HepG2 (cell line): ENCODE measurements at regions not wholly inside any gene's neighbourhood (a gene's known extent, or its start where the extent isn't known, plus 50 kb on each side); places are given as distances from the start of the nearest gene placed in this dataset.

Experiments used
- ATAC-seq: fragments of 200-7000 bp; cut with Tn5 transposase; 3 replicates; pipeline ENCODE4 v1.9.1; 2020; ENCODE audit warnings: mild to moderate bottlenecking, moderate library complexity
- BruUV-seq: library from RNA; stranded (reverse); fragments of 400-500 nt; replicated peaks from 2 replicates; lab custom pipeline; 2021; lab: Mats Ljungman, UMichigan
- CTCF ChIA-PET: fragments of 300-600 bp; formaldehyde crosslinking; extraction: SDS; loops from one replicate; lab custom pipeline; 2021; ENCODE audit warnings: low total read pairs, inconsistent platforms, low intra/inter-chr PET ratio; lab: Yijun Ruan, JAX
- POLR2A ChIA-PET: fragments of 350-600 bp; sonication (Branson Sonifier 250); formaldehyde crosslinking; loops from one replicate; lab custom pipeline; 2020; ENCODE audit warnings: antibody characterized with exemption, inconsistent platforms; lab: Yijun Ruan, JAX
- DNase-seq: peaks from one replicate; pipeline ENCODE4 v3.0.0-alpha.2; 2015; ENCODE audit warnings: low spot score
- FAIRE-seq: peaks from 3 replicates; lab custom pipeline; 2011; peaks lifted over from hg19 to GRCh38; lab: Jason Lieb, UNC
- H2AFZ ChIP-seq: one replicate; pipeline ENCODE4 v1.6.1; 2011; ENCODE audit warnings: low read length, inconsistent platforms
- H3K27ac ChIP-seq: fragments of 300-600 bp; 3 replicates; pipeline ENCODE4 v1.8.0; 2011; ENCODE audit warnings: mixed run types, mild to moderate bottlenecking, mixed read lengths, low read length, inconsistent platforms; ENCODE audit not compliant: insufficient read depth; ENCODE audit errors: extremely low read length
- H3K27me3 ChIP-seq, 2 experiments: fragments of 200-600 bp in 1 of 2; 2 replicates in 1 of 2; 3 replicates in 1 of 2; pipeline versions ENCODE4 v1.6.0 to v1.8.0; 2011; ENCODE audit warnings: low read length in 2 of 2, mild to moderate bottlenecking in 2 of 2, moderate library complexity in 2 of 2, inconsistent platforms in 1 of 2; ENCODE audit not compliant: insufficient read depth in 2 of 2, control insufficient read depth in 1 of 2
- H3K36me3 ChIP-seq, 2 experiments: fragments of 200-600 bp in 1 of 2; replicated peaks in 1 of 2; 2 replicates in 1 of 2; 3 replicates in 1 of 2; pipeline versions ENCODE4 v1.5.1 to v1.8.0; 2011; ENCODE audit warnings: low read length in 2 of 2, inconsistent platforms in 1 of 2; ENCODE audit not compliant: insufficient read depth in 2 of 2, control insufficient read depth in 1 of 2
- H3K4me1 ChIP-seq: 2 replicates; pipeline ENCODE4 v1.5.1; 2012; ENCODE audit warnings: low read length, inconsistent platforms; ENCODE audit not compliant: insufficient read depth
- H3K4me2 ChIP-seq: 2 replicates; pipeline ENCODE4 v1.6.0; 2011; ENCODE audit warnings: low read depth, low read length, inconsistent platforms
- H3K4me3 ChIP-seq, 3 experiments: fragments of 200-600 bp in 1 of 3; sonication (generic), shearing (Covaris generic) in 1 of 3; replicated peaks in 1 of 3; 2 replicates each; pipeline ENCODE4 v1.5.1; 2011 to 2016; ENCODE audit warnings: low read length in 3 of 3, inconsistent platforms in 2 of 3, low read depth in 2 of 3, mild to moderate bottlenecking in 2 of 3, control low read depth in 1 of 3, mixed read lengths in 1 of 3; ENCODE audit not compliant: insufficient read depth in 1 of 3
- H3K79me2 ChIP-seq: one replicate; pipeline ENCODE4 v1.6.1; 2011; ENCODE audit warnings: low read length, inconsistent platforms; ENCODE audit not compliant: insufficient read depth
- H3K9ac ChIP-seq: 2 replicates; pipeline ENCODE4 v1.6.0; 2011; ENCODE audit warnings: mild to moderate bottlenecking, low read depth, low read length, inconsistent platforms; ENCODE audit not compliant: insufficient read depth
- H3K9me3 ChIP-seq: 2 replicates; pipeline ENCODE4 v1.5.1; 2012; ENCODE audit warnings: mild to moderate bottlenecking, low read length
- H4K20me1 ChIP-seq: 2 replicates; pipeline ENCODE4 v1.6.0; 2011; ENCODE audit warnings: inconsistent platforms, mild to moderate bottlenecking, low read length, moderate library complexity; ENCODE audit not compliant: insufficient read depth
- CREBL2 ChIP-seq: sonication (generic); formaldehyde crosslinking; IDR thresholded peaks from 2 replicates; pipeline ENCODE4 v1.8.1; 2023; ENCODE audit warnings: missing genetic modification reagents, mild to moderate bottlenecking, borderline replicate concordance
- HDAC6 ChIP-seq: fragments of 200-600 bp; sonication (generic); IDR thresholded peaks from 2 replicates; pipeline ENCODE4 v1.7.0; 2017; ENCODE audit warnings: mild to moderate bottlenecking, antibody characterized with exemption, low read length, low read depth
- PAWR ChIP-seq: sonication (generic); formaldehyde crosslinking; IDR thresholded peaks from 2 replicates; pipeline ENCODE4 v1.4.0; 2020; ENCODE audit warnings: missing genetic modification reagents, mild to moderate bottlenecking, borderline replicate concordance
- STAT6 ChIP-seq: sonication (generic); formaldehyde crosslinking; IDR thresholded peaks from 2 replicates; pipeline ENCODE4 v1.4.0; 2020; ENCODE audit warnings: missing genetic modification reagents, mild to moderate bottlenecking, borderline replicate concordance
- TSC22D2 ChIP-seq: sonication (generic); formaldehyde crosslinking; IDR thresholded peaks from 2 replicates; pipeline ENCODE4 v1.5.1; 2020; ENCODE audit warnings: missing genetic modification reagents, mild to moderate bottlenecking, borderline replicate concordance
- WGBS: methylation state at CpG from one replicate; pipeline ENCODE4 v1.1.6; 2017; ENCODE audit warnings: low lambda C conversion rate; 5-methylcytosine and 5-hydroxymethylcytosine counted together
- in situ Hi-C: cut with HindIII; loops from 2 replicates; pipeline ENCODE4 v1.10.0; 2017; ENCODE audit warnings: low pct_unique_long_range_greater_than_20kb; ENCODE audit not compliant: extremely low pct_ligation_motif_present
- intact Hi-C: fragments of 100-400 bp; cut with micrococcal nuclease; formaldehyde crosslinking; loops from one replicate; pipeline ENCODE4 v1.10.0; 2022; ENCODE audit not compliant: unreplicated experiment
- TF ChIP-seq, protein P1 (sequence below): sonication (generic); formaldehyde crosslinking; IDR thresholded peaks from 2 replicates; pipeline ENCODE4 v1.4.0; 2020; ENCODE audit warnings: missing genetic modification reagents, borderline replicate concordance
- TF ChIP-seq, protein P2 (sequence below): sonication (generic); formaldehyde crosslinking; IDR thresholded peaks from 2 replicates; pipeline ENCODE4 v1.4.0; 2020; ENCODE audit warnings: mild to moderate bottlenecking, missing genetic modification reagents
- TF ChIP-seq, protein P3 (sequence below): sonication (generic); formaldehyde crosslinking; IDR thresholded peaks from 2 replicates; pipeline ENCODE4 v1.8.1; 2022; ENCODE audit warnings: low read depth, mild to moderate bottlenecking, missing genetic modification reagents

DNA sequence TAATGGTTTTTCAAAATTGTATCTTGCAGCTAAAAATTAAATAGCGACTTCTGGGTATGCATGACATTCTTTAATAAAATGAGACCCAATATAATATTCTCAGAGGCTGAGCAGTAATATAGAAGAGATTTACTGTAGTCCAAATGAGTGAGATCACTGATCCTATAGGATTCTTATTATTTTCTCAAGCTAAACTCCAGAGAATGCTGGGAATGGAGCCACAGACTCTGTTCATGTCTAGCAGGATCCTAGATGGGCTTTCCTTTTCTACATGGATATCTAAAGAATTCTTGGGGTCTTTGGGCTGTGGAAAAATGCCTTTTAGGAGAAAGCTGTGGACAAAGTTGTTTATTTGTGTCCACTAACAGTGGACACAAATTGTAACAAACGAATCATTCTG lies 150.7 kb upstream of the ZNF644 start (continued):
- no peak for TF ChIP-seq HDAC6
- no peak for TF ChIP-seq CREBL2 (CRISPR knock-in tag)
- TF ChIP-seq, protein P1, sequence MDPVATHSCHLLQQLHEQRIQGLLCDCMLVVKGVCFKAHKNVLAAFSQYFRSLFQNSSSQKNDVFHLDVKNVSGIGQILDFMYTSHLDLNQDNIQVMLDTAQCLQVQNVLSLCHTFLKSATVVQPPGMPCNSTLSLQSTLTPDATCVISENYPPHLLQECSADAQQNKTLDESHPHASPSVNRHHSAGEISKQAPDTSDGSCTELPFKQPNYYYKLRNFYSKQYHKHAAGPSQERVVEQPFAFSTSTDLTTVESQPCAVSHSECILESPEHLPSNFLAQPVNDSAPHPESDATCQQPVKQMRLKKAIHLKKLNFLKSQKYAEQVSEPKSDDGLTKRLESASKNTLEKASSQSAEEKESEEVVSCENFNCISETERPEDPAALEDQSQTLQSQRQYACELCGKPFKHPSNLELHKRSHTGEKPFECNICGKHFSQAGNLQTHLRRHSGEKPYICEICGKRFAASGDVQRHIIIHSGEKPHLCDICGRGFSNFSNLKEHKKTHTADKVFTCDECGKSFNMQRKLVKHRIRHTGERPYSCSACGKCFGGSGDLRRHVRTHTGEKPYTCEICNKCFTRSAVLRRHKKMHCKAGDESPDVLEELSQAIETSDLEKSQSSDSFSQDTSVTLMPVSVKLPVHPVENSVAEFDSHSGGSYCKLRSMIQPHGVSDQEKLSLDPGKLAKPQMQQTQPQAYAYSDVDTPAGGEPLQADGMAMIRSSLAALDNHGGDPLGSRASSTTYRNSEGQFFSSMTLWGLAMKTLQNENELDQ (CRISPR knock-in tag) = no peak
- TF ChIP-seq TSC22D2 (CRISPR knock-in tag) = no peak

DNA sequence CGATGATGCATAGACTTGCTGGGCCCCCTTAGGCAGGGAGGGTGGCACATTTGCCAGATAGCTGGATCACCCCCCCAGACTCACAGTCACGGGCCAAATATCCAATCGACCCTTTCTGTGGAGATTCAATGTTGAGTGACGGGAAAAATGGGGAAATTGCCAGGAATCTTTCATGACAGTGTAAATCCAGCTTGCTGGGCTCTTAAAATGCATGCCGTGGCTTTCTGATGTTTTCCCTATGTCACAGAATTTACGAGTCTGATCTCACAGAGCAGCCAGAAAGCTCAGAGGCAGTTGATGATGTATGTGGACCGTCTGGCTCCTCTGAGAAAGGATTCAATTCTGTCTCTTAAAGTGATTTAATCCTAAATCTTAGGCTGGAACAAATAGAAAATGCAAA lies 150.1 kb upstream of the ZNF644 start:
- Histone ChIP-seq H2AFZ (no peak overlapping the region), H3K4me3 (no peak overlapping the region), H3K27me3 (peaks cover 0 to 4% of the 10 kb centered on the region in 2 experiments; a peak in 1 of 5 replicates), H4K20me1 (no peaks in the 10 kb centered on the region), H3K4me1 (no peaks in the 10 kb centered on the region), H3K9me3 (no peaks in the 10 kb centered on the region), H3K27ac (no peak overlapping the region), H3K4me2 (no peak overlapping the region), H3K36me3 (no peaks in the 10 kb centered on the region), H3K79me2 (no peaks in the 10 kb centered on the region), H3K9ac (no peak overlapping the region)
- intact Hi-C loops (no loop called here), in situ Hi-C loops (loop anchor here (5.0 to 25.0 kb wide), 2 partner anchors 105 to 1060 kb away; no protein-coding TSS in a partner anchor)
- no peak for ATAC-seq
- WGBS = 0% methylated on average over 6 of the region's 7 CpGs
- no peak for DNase-seq
- no TSS peak for BruUV-seq
- no peak for FAIRE-seq
- POLR2A ChIA-PET = no interaction called here
- CTCF ChIA-PET = no interaction called here
- TF ChIP-seq, protein P2, sequence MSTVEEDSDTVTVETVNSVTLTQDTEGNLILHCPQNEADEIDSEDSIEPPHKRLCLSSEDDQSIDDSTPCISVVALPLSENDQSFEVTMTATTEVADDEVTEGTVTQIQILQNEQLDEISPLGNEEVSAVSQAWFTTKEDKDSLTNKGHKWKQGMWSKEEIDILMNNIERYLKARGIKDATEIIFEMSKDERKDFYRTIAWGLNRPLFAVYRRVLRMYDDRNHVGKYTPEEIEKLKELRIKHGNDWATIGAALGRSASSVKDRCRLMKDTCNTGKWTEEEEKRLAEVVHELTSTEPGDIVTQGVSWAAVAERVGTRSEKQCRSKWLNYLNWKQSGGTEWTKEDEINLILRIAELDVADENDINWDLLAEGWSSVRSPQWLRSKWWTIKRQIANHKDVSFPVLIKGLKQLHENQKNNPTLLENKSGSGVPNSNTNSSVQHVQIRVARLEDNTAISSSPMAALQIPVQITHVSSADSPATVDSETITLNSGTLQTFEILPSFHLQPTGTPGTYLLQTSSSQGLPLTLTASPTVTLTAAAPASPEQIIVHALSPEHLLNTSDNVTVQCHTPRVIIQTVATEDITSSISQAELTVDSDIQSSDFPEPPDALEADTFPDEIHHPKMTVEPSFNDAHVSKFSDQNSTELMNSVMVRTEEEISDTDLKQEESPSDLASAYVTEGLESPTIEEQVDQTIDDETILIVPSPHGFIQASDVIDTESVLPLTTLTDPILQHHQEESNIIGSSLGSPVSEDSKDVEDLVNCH (CRISPR knock-in tag) = no peak
- TF ChIP-seq PAWR (no peak), CREBL2 (CRISPR knock-in tag) (no peak), STAT6 (CRISPR knock-in tag) (no peak)
- TF ChIP-seq, protein P3, sequence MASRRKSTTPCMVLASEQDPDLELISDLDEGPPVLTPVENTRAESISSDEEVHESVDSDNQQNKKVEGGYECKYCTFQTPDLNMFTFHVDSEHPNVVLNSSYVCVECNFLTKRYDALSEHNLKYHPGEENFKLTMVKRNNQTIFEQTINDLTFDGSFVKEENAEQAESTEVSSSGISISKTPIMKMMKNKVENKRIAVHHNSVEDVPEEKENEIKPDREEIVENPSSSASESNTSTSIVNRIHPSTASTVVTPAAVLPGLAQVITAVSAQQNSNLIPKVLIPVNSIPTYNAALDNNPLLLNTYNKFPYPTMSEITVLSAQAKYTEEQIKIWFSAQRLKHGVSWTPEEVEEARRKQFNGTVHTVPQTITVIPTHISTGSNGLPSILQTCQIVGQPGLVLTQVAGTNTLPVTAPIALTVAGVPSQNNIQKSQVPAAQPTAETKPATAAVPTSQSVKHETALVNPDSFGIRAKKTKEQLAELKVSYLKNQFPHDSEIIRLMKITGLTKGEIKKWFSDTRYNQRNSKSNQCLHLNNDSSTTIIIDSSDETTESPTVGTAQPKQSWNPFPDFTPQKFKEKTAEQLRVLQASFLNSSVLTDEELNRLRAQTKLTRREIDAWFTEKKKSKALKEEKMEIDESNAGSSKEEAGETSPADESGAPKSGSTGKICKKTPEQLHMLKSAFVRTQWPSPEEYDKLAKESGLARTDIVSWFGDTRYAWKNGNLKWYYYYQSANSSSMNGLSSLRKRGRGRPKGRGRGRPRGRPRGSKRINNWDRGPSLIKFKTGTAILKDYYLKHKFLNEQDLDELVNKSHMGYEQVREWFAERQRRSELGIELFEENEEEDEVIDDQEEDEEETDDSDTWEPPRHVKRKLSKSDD = no peak
